NB4 (cell line): ENCODE measurements at regions not wholly inside any gene's neighbourhood (a gene's known extent, or its start where the extent isn't known, plus 50 kb on each side); places are given as distances from the start of the nearest gene placed in this dataset.
A peak's percentile ranks its signal among the peaks of the same experiment; 100 is the strongest.

Experiments used
- DNase-seq: peaks from one replicate; pipeline ENCODE4 v3.0.0; 2010; ENCODE audit warnings: low read depth
- H3K4me3 ChIP-seq: one replicate; pipeline ENCODE4 v1.5.1; 2011; ENCODE audit warnings: mild to moderate bottlenecking, low read depth, low read length, moderate library complexity
- CTCF ChIP-seq: IDR thresholded peaks from one replicate; pipeline ENCODE4 v1.5.1; 2012; ENCODE audit warnings: low read depth, low read length
- MYC ChIP-seq: IDR thresholded peaks from 2 replicates; pipeline ENCODE4 v1.6.1; 2011; ENCODE audit warnings: low read depth, low read length
- POLR2A ChIP-seq: IDR thresholded peaks from 2 replicates; pipeline ENCODE4 v1.6.1; 2011; ENCODE audit warnings: mild to moderate bottlenecking; ENCODE audit not compliant: insufficient read length; ENCODE audit errors: extremely low read depth
- TF ChIP-seq, protein P1 (sequence below): IDR thresholded peaks from 2 replicates; pipeline ENCODE4 v1.6.1; 2011; ENCODE audit warnings: low read depth, low read length

DNA sequence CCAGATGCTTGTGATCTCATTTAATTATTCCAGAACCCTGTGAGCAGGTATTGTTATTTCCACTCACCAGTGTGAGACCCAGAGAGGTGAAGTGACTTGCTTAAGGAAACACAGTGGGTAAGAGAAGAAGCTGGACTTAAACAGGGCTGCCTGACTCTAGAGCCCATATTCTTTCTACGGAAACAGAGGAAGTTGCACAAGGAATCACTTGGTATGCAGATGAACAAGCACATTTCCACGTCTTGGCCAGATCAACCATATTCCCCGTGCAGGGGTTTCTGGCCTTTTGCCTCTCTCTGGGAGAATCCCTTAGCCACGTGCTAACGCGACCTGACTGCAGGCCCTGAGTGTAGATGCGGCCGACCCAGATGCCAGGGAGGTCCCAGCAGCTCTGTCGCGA, 195.5 kb upstream of the ATP6AP2 start:
- no peak overlapping the region for H3K4me3 ChIP-seq
- TF ChIP-seq, protein P1, sequence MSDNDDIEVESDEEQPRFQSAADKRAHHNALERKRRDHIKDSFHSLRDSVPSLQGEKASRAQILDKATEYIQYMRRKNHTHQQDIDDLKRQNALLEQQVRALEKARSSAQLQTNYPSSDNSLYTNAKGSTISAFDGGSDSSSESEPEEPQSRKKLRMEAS: no peak
- peak; percentile 53 for DNase-seq

GRCh38 chrX:40383969-40384368, 196.8 kb upstream of the ATP6AP2 start:
- TF ChIP-seq MYC (no peak), CTCF (no peak), POLR2A (no peak)
- TF ChIP-seq, protein P1: no peak
- no peak for DNase-seq
- H3K4me3 ChIP-seq: no peak overlapping the region

DNA sequence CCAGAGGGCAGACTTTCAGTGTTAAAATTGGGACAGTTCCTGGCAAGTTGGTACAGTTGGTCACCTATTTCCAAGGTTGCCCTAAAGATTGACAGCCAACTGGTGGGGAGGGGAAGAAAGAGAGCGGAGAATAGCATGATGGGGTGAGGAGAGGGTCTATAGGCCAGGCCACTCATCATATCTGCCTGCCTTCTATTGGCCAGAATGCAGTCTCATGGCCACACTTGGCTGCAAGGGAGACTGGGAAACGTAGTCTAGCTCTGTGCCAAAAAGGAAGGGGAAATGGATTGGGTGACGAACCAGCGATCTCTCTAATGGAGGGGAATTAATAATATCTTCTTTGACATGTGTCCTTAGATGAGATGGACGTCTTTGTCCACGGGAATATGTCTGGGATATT, 197.4 kb upstream of the ATP6AP2 start:
- H3K4me3 ChIP-seq: no peak overlapping the region
- no peak for DNase-seq
- no peak for TF ChIP-seq POLR2A
- TF ChIP-seq MYC: no peak
- no peak for TF ChIP-seq CTCF
- TF ChIP-seq, protein P1: no peak

- H3K4me3 ChIP-seq: no peak overlapping the region
- peak; percentile 71 for DNase-seq
- TF ChIP-seq, protein P1: no peak
- TF ChIP-seq CTCF: no peak
- TF ChIP-seq POLR2A: no peak
- no peak for TF ChIP-seq MYC
Observed at GRCh38 chrX:40380655-40381488, 199.9 kb upstream of the ATP6AP2 start.

DNA sequence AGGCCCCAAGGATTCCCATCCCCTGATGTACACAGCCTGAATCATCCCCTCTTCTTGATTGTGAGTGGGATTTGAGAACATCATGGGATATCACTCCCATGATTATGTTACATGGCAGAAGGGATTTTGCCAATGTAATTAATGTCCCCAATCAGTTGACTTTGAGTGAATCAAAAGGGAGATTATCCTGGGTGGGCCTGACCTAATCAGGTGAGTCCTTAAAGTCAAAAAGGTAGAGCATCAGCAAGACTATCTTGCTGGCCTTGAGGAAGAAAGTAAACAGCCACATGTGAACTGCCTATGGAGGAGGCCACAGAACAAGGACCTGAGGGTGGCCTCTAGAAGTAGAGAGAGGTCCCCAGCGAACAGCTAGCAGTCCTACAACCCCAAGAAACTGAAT, 203.1 kb upstream of the ATP6AP2 start:
- no peak overlapping the region for H3K4me3 ChIP-seq
- DNase-seq: no peak
- TF ChIP-seq, protein P1: no peak
- TF ChIP-seq CTCF (no peak), POLR2A (no peak), MYC (no peak)

- TF ChIP-seq, protein P1: no peak
- TF ChIP-seq CTCF: no peak
- TF ChIP-seq MYC: no peak
- TF ChIP-seq POLR2A: no peak
- no peak overlapping the region for H3K4me3 ChIP-seq
- no peak for DNase-seq
Observed at GRCh38 chrX:40374486-40374885, 206.3 kb upstream of the ATP6AP2 start.
